ENCODE measurements at regions not wholly inside any gene's neighbourhood (a gene's known extent, or its start where the extent isn't known, plus 50 kb on each side); places are given as distances from the start of the nearest gene placed in this dataset.

GRCh38 chr11:113577356-113578032 lies 102.3 kb upstream of the DRD2 start:
- TF ChIP-seq CTCF (IDR thresholded peaks at IDR 0.05; ENCODE audit: insufficient read depth, low read depth, low read length), result no peak
- TF ChIP-seq EZH2 (IDR thresholded peaks at IDR 0.05; ENCODE audit: insufficient read depth, low read length), result no peak

Data from astrocyte (in vitro differentiated cells and primary cell).